Vagina (tissue), 2 donors: ENCODE measurements at regions not wholly inside any gene's neighbourhood (a gene's known extent, or its start where the extent isn't known, plus 50 kb on each side); places are given as distances from the start of the nearest gene placed in this dataset.

ENCODE experiments used
- POLR2A ChIP-seq, 2 donors: fragments of 450-650 bp; IDR thresholded peaks; one replicate each; pipeline ENCODE4 v1.6.1; 2017; ENCODE audit warnings: antibody characterized with exemption in 2 of 2, mild to moderate bottlenecking in 2 of 2, moderate library complexity in 2 of 2
- TF ChIP-seq, protein P1 (sequence below), 3 experiments: fragments of 450-650 bp in 2 of 3; fragments of 200-600 bp in 1 of 3; sonication (generic) in 1 of 3; IDR thresholded peaks; one replicate each; pipeline ENCODE4 v1.5.1; 2017 to 2019; ENCODE audit warnings: antibody characterized with exemption in 3 of 3, mild to moderate bottlenecking in 2 of 3, moderate library complexity in 2 of 3

DNA sequence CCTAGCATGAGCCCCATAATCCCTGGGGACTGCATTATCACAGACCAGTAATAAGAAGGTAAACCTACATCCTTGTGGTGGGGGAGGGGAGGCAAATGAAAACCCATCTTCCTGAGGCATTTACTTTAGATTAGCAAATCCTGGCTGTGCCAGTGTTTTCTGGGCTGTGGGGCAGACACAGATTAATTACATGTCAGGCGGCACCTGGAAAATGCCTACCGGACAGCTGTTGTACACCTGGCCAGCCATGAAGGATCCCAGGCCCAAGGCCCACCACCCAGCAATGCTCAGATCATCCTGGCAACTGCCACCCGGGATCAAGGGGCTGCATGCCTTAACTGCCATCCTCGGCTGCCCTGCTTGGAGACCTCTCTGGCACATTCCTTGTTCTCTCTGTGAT lies 59.1 kb upstream of the RASA2 start:
- TF ChIP-seq, protein P1, sequence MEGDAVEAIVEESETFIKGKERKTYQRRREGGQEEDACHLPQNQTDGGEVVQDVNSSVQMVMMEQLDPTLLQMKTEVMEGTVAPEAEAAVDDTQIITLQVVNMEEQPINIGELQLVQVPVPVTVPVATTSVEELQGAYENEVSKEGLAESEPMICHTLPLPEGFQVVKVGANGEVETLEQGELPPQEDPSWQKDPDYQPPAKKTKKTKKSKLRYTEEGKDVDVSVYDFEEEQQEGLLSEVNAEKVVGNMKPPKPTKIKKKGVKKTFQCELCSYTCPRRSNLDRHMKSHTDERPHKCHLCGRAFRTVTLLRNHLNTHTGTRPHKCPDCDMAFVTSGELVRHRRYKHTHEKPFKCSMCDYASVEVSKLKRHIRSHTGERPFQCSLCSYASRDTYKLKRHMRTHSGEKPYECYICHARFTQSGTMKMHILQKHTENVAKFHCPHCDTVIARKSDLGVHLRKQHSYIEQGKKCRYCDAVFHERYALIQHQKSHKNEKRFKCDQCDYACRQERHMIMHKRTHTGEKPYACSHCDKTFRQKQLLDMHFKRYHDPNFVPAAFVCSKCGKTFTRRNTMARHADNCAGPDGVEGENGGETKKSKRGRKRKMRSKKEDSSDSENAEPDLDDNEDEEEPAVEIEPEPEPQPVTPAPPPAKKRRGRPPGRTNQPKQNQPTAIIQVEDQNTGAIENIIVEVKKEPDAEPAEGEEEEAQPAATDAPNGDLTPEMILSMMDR (IDR thresholded peaks at IDR 0.05) = no peak
- no peak for TF ChIP-seq POLR2A (IDR thresholded peaks at IDR 0.05)
